ENCODE measurements at regions not wholly inside any gene's neighbourhood (a gene's known extent, or its start where the extent isn't known, plus 50 kb on each side); places are given as distances from the start of the nearest gene placed in this dataset.
"Not testable (repeated sequence)": the region's sequence is repeated elsewhere in the genome, so short reads cannot be mapped to it uniquely, and the experiment has no call there.

DNA sequence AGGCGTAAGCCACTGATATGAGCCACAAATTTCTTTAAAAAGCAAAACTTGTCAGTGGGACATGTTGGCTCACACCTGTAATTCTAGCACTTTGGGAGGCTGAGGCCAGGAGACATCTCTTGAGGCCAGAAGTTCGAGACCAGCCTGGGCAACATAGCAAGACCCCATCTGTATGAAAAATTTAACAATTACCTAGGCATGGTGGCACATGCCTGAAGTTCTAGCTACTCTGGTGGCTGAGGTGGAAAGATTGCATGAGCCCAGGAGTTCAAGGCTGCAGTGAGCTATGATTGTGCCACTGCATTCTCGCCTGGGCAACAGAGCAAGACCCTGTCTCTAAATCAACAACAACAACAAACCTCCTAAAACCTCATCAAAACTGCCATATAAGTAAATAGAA is 147.6 kb upstream of the BARHL2 start:
- no peak for DNase-seq

DNA sequence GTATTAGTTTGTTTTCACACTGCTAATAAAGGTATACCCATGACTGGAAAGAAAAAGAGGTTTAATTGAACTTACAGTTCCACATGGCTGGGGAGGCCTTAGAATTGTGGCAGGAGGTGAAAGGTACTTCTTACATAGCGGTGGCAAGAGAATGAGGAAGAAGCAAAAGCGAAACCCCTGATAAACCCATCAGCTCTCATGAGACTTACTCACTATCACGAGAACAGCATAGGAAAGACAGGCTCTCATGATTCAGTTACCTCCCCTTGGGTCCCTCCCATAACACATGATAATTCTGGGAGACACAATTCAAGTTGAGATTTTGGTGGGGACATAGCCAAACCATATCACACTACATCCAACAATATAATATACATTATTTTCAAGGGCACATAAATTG is 145.7 kb upstream of the BARHL2 start:
- no peak for DNase-seq

DNA sequence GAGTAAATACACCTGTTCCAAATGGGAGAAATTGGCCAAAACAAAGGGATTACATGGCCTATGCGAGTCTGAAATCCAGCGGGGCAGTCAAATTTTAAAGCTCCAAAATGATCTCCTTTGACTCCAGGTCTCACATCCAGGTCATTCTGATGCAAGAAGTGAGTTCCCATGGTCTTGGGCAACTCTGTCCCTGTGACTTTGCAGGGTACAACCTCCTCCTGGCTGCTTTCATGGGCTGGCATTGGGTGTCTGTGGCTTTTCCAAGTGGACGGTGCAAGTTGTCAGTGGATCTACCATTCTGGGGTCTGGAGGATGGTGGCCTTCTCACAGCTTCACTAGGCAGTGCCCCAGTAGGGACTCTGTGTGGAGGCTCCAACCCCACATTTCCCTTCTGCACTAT is 144.3 kb upstream of the BARHL2 start:
- not testable (repeated sequence) for DNase-seq

GRCh38 chr1:90856463-90857007 is 139.4 kb upstream of the BARHL2 start:
- DNase-seq: no peak

DNA sequence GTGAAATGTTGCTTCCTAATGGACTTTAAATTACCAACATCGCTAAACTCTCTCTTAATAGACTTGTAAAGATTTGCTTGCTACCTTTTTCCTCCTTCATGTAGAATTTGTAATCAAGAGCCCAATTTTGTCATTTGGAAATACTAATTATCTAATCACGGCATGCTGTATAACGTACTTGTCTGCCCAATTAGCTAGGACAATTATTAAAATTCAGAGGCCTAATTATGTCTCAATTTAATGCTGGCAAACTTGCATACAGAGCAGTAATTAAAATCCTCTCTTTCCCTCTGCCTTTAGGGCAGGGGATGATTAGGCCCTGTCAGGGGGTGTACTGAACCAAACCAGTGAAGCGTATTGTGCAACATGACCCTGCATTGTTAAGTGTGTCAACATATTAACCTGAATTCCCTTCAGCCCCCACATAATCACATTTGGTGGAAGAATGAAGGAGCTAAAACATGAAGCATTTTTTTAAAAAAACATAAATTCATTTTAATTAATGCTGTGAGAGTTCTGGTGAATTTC is 137.4 kb upstream of the BARHL2 start:
- no peak for DNase-seq

GRCh38 chr1:90851711-90852050 is 134.6 kb upstream of the BARHL2 start:
- no peak for DNase-seq

DNA sequence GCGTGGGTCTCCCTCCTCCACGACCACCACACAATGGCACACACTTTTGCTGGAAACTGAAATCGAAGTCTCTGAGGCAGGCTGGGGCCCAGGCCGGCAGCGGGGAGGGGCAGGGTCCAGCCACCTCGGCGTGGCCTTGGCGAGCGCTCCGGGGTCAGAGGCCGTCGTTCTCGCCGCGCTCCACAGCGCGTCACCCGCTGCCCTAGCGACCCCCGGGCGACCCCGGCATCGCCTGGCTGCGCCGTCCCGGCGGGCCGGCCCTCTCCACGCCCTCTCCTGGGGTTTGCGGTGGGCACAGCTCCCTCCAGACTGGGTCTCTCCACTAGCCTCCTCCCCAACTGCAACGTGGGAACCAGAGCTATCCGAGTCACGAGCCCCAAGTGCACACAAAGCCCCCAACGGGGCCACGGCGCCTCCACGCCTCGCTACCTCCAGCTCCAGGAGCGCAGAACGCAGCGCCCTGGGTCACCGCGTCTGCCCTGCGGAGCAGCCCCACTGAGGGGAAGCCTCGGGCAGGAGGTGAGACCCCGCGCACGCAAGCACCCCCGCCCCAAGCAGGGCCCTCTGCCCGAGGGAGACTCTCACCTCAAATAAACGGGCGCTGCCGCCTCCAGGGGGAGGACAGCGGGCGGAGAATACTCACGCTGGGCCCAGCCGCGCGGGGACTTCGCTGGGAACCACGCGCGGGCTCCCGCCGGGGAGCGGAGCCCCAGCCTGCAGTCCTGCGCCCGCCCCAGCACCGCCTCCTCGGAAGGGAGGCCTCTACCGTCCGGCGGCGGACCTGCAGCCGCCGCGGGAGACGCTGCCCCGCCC is 134.0 kb upstream of the BARHL2 start:
- peak; percentile 69 to 73 for DNase-seq

DNA sequence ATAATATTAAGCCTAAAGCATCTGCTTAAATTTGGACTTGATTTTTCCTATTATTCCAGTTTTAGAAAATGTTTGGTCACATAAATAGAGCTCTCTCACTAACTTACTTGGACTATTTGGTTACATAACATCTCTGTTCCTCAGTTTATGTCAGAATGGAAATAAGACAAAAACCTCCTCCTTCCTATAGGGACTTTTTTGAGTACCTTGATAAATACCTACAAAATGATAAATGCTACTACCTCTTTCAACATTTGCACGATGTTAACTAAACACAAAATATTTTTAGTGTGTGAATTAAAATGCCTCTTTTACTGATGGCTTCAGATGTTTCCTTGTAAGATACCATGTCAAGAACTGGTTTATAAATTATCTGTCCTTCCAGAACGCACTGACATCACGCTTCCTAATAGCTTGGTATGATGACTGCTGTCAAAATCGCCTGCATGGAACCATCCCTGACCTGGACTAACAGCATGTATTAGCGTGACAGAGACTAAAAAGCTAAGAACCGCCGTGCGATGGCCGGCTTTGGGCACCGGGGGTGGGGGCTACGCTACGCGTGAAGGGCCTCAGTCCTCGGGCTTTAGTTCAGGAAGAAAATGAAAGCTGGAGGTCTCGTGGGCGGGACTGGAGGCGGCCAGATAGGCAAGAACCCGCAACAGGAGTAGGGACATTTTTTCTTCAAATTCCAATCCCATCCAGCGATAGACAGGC is 133.2 kb upstream of the BARHL2 start:
- no peak for DNase-seq

- DNase-seq: no peak
These were observed 124.4 kb upstream of the BARHL2 start for GRCh38 chr1:90841473-90841872.

DNA sequence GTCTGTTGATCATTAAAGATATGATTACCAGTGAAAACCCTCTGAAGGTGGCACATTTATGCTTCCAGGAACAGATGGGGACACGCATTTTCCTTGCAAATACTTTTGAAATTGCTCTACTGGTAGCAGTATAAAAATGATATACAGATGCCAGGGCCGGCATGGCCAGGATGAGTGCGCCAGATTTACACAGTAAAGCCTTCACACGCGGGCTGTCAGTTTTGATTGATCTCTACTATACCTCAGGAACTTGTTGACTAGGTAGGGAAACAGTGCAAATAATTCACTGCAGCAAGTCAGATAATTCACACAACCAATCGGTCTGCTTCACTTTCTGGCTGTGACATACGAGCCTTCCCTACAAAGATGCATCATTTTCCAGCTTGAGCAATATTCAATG is 123.2 kb upstream of the BARHL2 start:
- DNase-seq: no peak

GRCh38 chr1:90839323-90839722 is 122.2 kb upstream of the BARHL2 start:
- no peak for DNase-seq

DNA sequence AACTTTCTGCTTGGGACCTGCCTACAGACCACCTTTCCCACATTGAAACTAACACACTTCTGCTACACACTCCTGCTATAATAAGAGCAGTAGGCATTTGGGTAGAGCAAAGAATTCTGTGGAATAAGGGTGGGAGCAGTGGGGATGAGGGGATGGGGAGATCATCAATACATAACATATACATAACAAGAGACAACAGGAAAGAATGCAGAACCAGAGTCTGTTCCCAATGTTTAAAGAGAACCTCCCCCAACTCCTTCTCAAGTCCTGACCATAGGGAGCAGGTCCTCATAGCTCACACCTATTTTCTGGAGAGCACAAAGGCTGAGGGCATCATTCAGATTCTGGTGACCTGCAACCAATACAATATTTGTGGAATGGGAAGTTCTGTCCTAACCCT is 121.6 kb upstream of the BARHL2 start:
- no peak for DNase-seq

- DNase-seq: no peak
These were observed 120.3 kb upstream of the BARHL2 start for GRCh38 chr1:90837420-90837819.

DNA sequence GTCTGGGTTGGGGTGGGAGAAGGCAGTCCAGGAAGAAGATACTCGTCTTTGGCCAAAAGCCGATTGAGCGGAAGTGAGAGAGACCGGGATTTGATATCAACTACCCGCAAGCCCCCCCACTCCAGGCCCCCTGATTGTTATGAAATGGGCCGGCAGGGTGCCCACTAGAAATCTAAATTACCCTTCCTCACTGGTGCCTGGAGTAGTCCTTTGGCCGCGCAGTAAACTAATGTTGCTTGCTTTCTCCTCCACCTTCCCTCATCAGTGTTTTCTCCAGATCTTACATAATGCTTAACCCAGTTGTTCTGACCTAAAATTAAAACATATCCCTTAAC is 119.2 kb upstream of the BARHL2 start:
- no peak for DNase-seq

GRCh38 chr1:90835661-90836344 is 118.7 kb upstream of the BARHL2 start:
- no peak for DNase-seq

DNA sequence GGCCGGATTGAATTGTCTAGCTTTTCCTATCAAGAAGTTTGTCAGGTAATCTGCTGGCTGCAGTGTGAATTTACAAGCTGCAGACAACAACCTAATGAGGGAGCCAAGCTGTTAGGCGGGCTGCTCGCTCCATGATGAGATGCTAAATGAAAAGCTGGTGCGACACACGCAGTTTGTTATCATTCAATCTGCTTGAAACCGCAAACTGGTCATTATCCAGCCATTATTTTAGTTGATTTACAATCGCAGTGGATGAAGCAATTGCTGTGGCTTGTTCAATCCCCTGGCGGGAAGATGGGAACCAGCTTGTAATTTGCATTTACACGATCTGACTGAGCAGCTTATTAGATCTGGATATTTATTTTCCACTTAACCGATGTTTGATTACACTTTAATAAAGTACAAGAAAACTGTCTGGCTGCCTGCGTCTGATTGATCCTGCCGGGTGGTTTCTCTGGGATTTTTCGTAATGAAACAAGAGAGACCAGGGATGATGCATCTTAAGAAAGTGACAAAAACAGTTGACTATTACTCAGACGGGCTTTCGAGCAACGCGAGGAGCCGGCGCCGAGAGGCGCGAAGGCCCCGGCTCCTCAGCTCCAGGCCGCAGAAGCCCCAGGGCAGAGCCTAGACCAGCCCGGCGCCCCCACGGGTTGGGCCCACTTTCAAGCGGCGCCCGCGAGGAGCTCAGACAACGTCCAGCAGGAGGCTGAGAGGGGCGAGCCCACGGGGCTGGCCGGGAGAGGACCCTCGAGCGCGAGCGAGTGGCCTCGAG is 118.0 kb upstream of the BARHL2 start:
- DNase-seq: no peak

- no peak for DNase-seq
These were observed 117.3 kb upstream of the BARHL2 start for GRCh38 chr1:90834354-90834885.

- no peak for DNase-seq
These were observed 116.5 kb upstream of the BARHL2 start for GRCh38 chr1:90833466-90834110.

GRCh38 chr1:90831910-90832309 is 114.8 kb upstream of the BARHL2 start:
- DNase-seq: no peak

DNA sequence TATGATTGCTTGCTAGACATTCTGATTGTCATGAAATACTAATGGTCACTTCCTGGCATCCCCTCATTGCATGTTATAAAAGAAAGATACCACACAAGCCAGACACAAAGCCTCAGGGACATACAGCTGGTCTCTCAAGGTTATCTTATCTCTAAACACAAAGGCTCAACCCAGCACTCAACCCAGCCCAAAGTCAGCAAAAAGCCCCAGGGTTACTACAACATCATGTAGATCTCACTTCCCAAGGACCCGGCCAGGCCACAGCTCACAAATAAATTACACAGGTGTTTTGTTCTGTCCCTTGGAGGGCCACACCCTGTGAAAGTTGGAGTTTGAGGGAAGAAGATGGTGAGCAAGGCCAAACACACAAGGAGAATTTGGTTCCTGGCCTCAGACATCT is 109.7 kb upstream of the BARHL2 start:
- no peak for DNase-seq

DNA sequence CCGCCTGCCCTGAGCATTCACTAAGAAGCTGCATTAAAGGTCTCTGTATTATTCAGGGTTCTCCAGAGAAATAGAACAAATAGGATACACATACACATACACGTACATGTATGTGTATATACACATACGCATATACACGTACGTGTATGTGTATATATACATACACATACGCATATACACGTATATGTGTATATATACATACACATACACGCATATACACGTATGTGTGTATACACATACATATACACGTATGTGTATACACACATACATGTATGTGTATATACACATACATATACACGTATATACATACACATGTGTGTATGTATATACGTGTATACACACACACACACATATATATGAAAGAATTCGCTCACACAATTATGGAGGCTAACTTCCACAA is 108.9 kb upstream of the BARHL2 start:
- no peak for DNase-seq

DNA sequence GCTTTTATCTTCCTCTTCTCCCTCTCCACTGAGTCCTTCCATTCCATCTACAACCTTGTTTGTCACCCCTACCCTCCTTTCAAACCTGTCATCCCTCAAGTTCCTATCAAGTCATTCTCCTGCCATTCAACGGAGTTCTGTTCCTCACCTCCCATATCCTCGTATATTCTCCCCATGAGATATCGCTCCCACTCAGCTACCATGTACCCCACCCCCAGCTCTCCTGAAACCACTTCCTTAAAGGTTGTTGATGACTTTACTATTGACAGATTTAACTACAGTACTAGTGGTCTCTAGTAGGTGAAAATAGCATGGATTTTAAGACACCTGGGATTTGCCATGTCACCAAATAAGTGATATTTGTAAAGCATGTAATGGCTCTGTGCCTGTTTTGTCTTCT is 107.4 kb upstream of the BARHL2 start:
- DNase-seq: no peak
